Peyer's patch (tissue), 4 donors: ENCODE measurements at regions not wholly inside any gene's neighbourhood (a gene's known extent, or its start where the extent isn't known, plus 50 kb on each side); places are given as distances from the start of the nearest gene placed in this dataset.

ENCODE experiments used
- CTCF ChIP-seq, 6 experiments: fragments of 450-650 bp in 4 of 6; fragments of 200-600 bp in 2 of 6; sonication (generic) in 1 of 6; IDR thresholded peaks; one replicate each; pipeline ENCODE4 v1.5.1; 2017 to 2019; ENCODE audit warnings: antibody characterized with exemption in 6 of 6, mild to moderate bottlenecking in 3 of 6, moderate library complexity in 1 of 6
- POLR2A ChIP-seq, 2 donors: fragments of 450-650 bp; IDR thresholded peaks; one replicate each; pipeline ENCODE4 v1.5.1; 2017; ENCODE audit warnings: antibody characterized with exemption in 2 of 2, mild to moderate bottlenecking in 2 of 2, moderate library complexity in 2 of 2

- no peak for TF ChIP-seq CTCF (IDR thresholded peaks at IDR 0.05)
- no peak for TF ChIP-seq POLR2A (IDR thresholded peaks at IDR 0.05)
These were observed 108.0 kb upstream of the SYN3 start for GRCh38 chr22:33166206-33166605.
